ENCODE measurements at regions not wholly inside any gene's neighbourhood (a gene's known extent, or its start where the extent isn't known, plus 50 kb on each side); places are given as distances from the start of the nearest gene placed in this dataset.
A peak's percentile ranks its signal among the peaks of the same experiment; 100 is the strongest.
"Not testable (repeated sequence)": the region's sequence is repeated elsewhere in the genome, so short reads cannot be mapped to it uniquely, and the experiment has no call there.

DNA sequence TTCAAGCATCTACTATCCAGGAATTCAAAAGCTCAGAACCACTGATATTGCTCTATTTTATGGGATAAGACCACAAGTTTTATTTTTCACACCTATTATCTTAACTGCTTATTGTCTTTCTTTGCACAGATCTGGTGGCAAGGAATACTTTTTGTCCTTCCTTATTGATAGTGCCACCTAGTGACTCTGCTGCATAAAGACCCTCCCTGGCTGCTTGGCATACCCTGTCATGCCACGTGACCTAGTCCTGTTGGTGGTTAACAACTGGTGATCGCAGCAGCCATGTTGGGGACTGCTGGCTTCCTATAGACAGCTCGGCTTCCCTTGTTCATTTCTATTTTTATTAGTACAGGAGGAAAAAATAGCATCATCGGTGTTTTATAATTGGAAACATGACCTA lies 236.3 kb downstream of the MEX3B start:
- Mint-ChIP-seq H3K4me3 (no peak overlapping the region), H3K9me3 (peaks cover 0 to under 1% (median 0%) of the 10 kb centered on the region in 7 donors), H3K36me3 (no peaks in the 10 kb centered on the region), H3K4me1 (no peaks in the 10 kb centered on the region), H3K27me3 (no peaks in the 10 kb centered on the region), H3K27ac (no peak overlapping the region)
- H3K27me3 ChIP-seq (ENCODE audit: control insufficient read depth, insufficient read depth, low read length), result no peaks in the 10 kb centered on the region
- DNase-seq, result peak in 1 of 3 donors; percentile 10
- H3K4me1 ChIP-seq (ENCODE audit: control insufficient read depth, insufficient read depth, low read length, poor library complexity, severe bottlenecking), result no peaks in the 10 kb centered on the region
- H3K9me3 ChIP-seq (ENCODE audit: control insufficient read depth in 2 of 2, low read length in 2 of 2), result no peaks in the 10 kb centered on the region
- no peaks in the 10 kb centered on the region for H3K36me3 ChIP-seq (ENCODE audit: control insufficient read depth, insufficient read depth, low read length)
- no peak overlapping the region for H3K4me3 ChIP-seq (ENCODE audit: low read depth, low read length)
- no peak for ATAC-seq (ENCODE audit: low read depth in 2 of 2)
- no peak overlapping the region for H3K27ac ChIP-seq (ENCODE audit: insufficient read depth, low read length, poor library complexity, severe bottlenecking)

- H3K27ac ChIP-seq (ENCODE audit: insufficient read depth, low read length, poor library complexity, severe bottlenecking), result no peak overlapping the region
- no peak for ATAC-seq (ENCODE audit: low read depth in 2 of 2)
- H3K9me3 Mint-ChIP-seq, result peaks cover 0 to 5% (median 0%) of the 10 kb centered on the region in 7 donors
- H3K4me1 ChIP-seq (ENCODE audit: control insufficient read depth, insufficient read depth, low read length, poor library complexity, severe bottlenecking), result no peaks in the 10 kb centered on the region
- no peak for DNase-seq
- no peaks in the 10 kb centered on the region for H3K4me1 Mint-ChIP-seq
- no peaks in the 10 kb centered on the region for H3K27me3 Mint-ChIP-seq
- no peaks in the 10 kb centered on the region for H3K27me3 ChIP-seq (ENCODE audit: control insufficient read depth, insufficient read depth, low read length)
- H3K27ac Mint-ChIP-seq, result no peak overlapping the region
- no peaks in the 10 kb centered on the region for H3K36me3 ChIP-seq (ENCODE audit: control insufficient read depth, insufficient read depth, low read length)
- H3K4me3 ChIP-seq (ENCODE audit: low read depth, low read length), result no peak overlapping the region
- H3K4me3 Mint-ChIP-seq, result no peak overlapping the region
- H3K9me3 ChIP-seq (ENCODE audit: control insufficient read depth in 2 of 2, low read length in 2 of 2), result no peaks in the 10 kb centered on the region
- no peaks in the 10 kb centered on the region for H3K36me3 Mint-ChIP-seq
Measured at GRCh38 chr15:81807806-81808205, 238.0 kb downstream of the MEX3B start.

GRCh38 chr15:81807186-81807585 lies 238.6 kb downstream of the MEX3B start:
- no peak overlapping the region for H3K4me3 ChIP-seq (ENCODE audit: low read depth, low read length)
- H3K36me3 Mint-ChIP-seq, result no peaks in the 10 kb centered on the region
- H3K27me3 Mint-ChIP-seq, result no peaks in the 10 kb centered on the region
- no peak overlapping the region for H3K4me3 Mint-ChIP-seq
- peaks cover 0 to 5% (median 0%) of the 10 kb centered on the region in 7 donors for H3K9me3 Mint-ChIP-seq
- no peaks in the 10 kb centered on the region for H3K27me3 ChIP-seq (ENCODE audit: control insufficient read depth, insufficient read depth, low read length)
- H3K9me3 ChIP-seq (ENCODE audit: control insufficient read depth in 2 of 2, low read length in 2 of 2), result no peaks in the 10 kb centered on the region
- no peaks in the 10 kb centered on the region for H3K36me3 ChIP-seq (ENCODE audit: control insufficient read depth, insufficient read depth, low read length)
- no peak overlapping the region for H3K27ac ChIP-seq (ENCODE audit: insufficient read depth, low read length, poor library complexity, severe bottlenecking)
- ATAC-seq (ENCODE audit: low read depth in 2 of 2), result no peak
- no peaks in the 10 kb centered on the region for H3K4me1 ChIP-seq (ENCODE audit: control insufficient read depth, insufficient read depth, low read length, poor library complexity, severe bottlenecking)
- no peak overlapping the region for H3K27ac Mint-ChIP-seq
- DNase-seq, result no peak
- H3K4me1 Mint-ChIP-seq, result no peaks in the 10 kb centered on the region

DNA sequence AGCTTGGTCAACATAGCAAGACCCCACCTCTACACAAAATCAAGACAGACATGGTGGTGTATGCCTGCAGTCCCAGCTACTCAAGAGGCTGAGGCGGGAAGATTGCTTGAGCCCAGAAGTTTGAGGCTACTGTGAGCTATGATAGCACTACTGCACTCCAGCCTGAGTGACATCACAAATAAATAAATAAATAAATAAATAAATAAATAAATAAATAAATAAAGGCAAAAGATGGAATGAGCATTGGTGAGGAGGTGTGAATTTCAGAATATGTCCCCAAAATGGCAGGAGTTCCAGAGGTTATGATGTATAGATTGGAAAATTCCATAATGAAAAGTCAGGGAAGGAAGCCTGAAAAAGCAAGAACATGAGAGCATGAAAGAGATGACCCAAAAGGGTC lies 249.9 kb downstream of the MEX3B start:
- Histone ChIP-seq H3K27ac (ENCODE audit: insufficient read depth, low read length, poor library complexity, severe bottlenecking) (no peak overlapping the region), H3K9me3 (ENCODE audit: control insufficient read depth in 2 of 2, low read length in 2 of 2) (no peaks in the 10 kb centered on the region), H3K27me3 (ENCODE audit: control insufficient read depth, insufficient read depth, low read length) (no peaks in the 10 kb centered on the region), H3K36me3 (ENCODE audit: control insufficient read depth, insufficient read depth, low read length) (no peaks in the 10 kb centered on the region), H3K4me1 (ENCODE audit: control insufficient read depth, insufficient read depth, low read length, poor library complexity, severe bottlenecking) (no peaks in the 10 kb centered on the region), H3K4me3 (ENCODE audit: low read depth, low read length) (no peak overlapping the region)
- no peak overlapping the region for H3K27ac Mint-ChIP-seq
- ATAC-seq (ENCODE audit: low read depth in 2 of 2), result no peak
- no peak for DNase-seq
- H3K4me1 Mint-ChIP-seq, result no peaks in the 10 kb centered on the region
- no peak overlapping the region for H3K4me3 Mint-ChIP-seq
- no peaks in the 10 kb centered on the region for H3K27me3 Mint-ChIP-seq
- no peaks in the 10 kb centered on the region for H3K36me3 Mint-ChIP-seq
- H3K9me3 Mint-ChIP-seq, result peaks cover 0 to 3% (median 0%) of the 10 kb centered on the region in 7 donors

GRCh38 chr15:81792646-81793045 lies 253.2 kb downstream of the MEX3B start:
- no peak overlapping the region for H3K27ac ChIP-seq (ENCODE audit: insufficient read depth, low read length, poor library complexity, severe bottlenecking)
- Mint-ChIP-seq H3K36me3 (no peaks in the 10 kb centered on the region), H3K4me3 (no peak overlapping the region), H3K27me3 (no peaks in the 10 kb centered on the region), H3K4me1 (no peaks in the 10 kb centered on the region), H3K27ac (no peak overlapping the region), H3K9me3 (peaks cover 0 to 1% (median 0%) of the 10 kb centered on the region in 7 donors)
- ATAC-seq (ENCODE audit: low read depth in 2 of 2) (no peak), DNase-seq (no peak)
- no peaks in the 10 kb centered on the region for H3K36me3 ChIP-seq (ENCODE audit: control insufficient read depth, insufficient read depth, low read length)
- no peaks in the 10 kb centered on the region for H3K4me1 ChIP-seq (ENCODE audit: control insufficient read depth, insufficient read depth, low read length, poor library complexity, severe bottlenecking)
- H3K9me3 ChIP-seq (ENCODE audit: control insufficient read depth in 2 of 2, low read length in 2 of 2), result no peaks in the 10 kb centered on the region
- H3K4me3 ChIP-seq (ENCODE audit: low read depth, low read length), result no peak overlapping the region
- H3K27me3 ChIP-seq (ENCODE audit: control insufficient read depth, insufficient read depth, low read length), result no peaks in the 10 kb centered on the region

GRCh38 chr15:81791322-81791721 lies 254.5 kb downstream of the MEX3B start:
- H3K27ac ChIP-seq (ENCODE audit: insufficient read depth, low read length, poor library complexity, severe bottlenecking); H3K27me3 ChIP-seq (ENCODE audit: control insufficient read depth, insufficient read depth, low read length); H3K4me3 Mint-ChIP-seq; H3K27me3 Mint-ChIP-seq; H3K27ac Mint-ChIP-seq; H3K4me3 ChIP-seq (ENCODE audit: low read depth, low read length); DNase-seq; H3K36me3 ChIP-seq (ENCODE audit: control insufficient read depth, insufficient read depth, low read length); H3K9me3 Mint-ChIP-seq; ATAC-seq (ENCODE audit: low read depth in 2 of 2); H3K36me3 Mint-ChIP-seq; H3K9me3 ChIP-seq (ENCODE audit: control insufficient read depth in 2 of 2, low read length in 2 of 2); H3K4me1 ChIP-seq (ENCODE audit: control insufficient read depth, insufficient read depth, low read length, poor library complexity, severe bottlenecking); H3K4me1 Mint-ChIP-seq: not testable (repeated sequence)

DNA sequence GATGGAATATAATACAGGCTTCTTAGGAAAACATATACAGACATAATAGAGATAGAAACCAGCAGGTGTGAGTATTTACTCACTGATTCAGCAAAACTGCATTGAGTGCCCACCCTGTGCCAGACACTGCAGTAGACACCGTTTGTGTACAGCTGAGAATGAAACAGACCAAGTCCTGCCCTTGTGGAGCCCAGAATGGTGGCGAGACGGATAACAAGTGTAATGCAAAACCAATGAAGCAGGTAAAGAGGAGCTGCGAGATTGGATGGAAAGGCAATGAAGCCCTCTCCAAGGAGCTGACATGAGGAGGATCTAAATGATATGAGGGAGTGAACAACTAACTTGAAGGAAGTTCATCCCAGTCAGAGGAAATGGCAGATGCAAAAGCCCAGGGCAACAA lies 256.4 kb downstream of the MEX3B start:
- no peaks in the 10 kb centered on the region for H3K4me1 ChIP-seq (ENCODE audit: control insufficient read depth, insufficient read depth, low read length, poor library complexity, severe bottlenecking)
- DNase-seq, result no peak
- H3K27ac Mint-ChIP-seq, result no peak overlapping the region
- H3K27ac ChIP-seq (ENCODE audit: insufficient read depth, low read length, poor library complexity, severe bottlenecking), result no peak overlapping the region
- no peak overlapping the region for H3K4me3 ChIP-seq (ENCODE audit: low read depth, low read length)
- no peaks in the 10 kb centered on the region for H3K27me3 Mint-ChIP-seq
- H3K4me3 Mint-ChIP-seq, result no peak overlapping the region
- H3K36me3 ChIP-seq (ENCODE audit: control insufficient read depth, insufficient read depth, low read length), result no peaks in the 10 kb centered on the region
- H3K4me1 Mint-ChIP-seq, result no peaks in the 10 kb centered on the region
- no peaks in the 10 kb centered on the region for H3K36me3 Mint-ChIP-seq
- no peaks in the 10 kb centered on the region for H3K9me3 Mint-ChIP-seq
- no peaks in the 10 kb centered on the region for H3K27me3 ChIP-seq (ENCODE audit: control insufficient read depth, insufficient read depth, low read length)
- ATAC-seq (ENCODE audit: low read depth in 2 of 2), result no peak
- H3K9me3 ChIP-seq (ENCODE audit: control insufficient read depth in 2 of 2, low read length in 2 of 2), result no peaks in the 10 kb centered on the region

DNA sequence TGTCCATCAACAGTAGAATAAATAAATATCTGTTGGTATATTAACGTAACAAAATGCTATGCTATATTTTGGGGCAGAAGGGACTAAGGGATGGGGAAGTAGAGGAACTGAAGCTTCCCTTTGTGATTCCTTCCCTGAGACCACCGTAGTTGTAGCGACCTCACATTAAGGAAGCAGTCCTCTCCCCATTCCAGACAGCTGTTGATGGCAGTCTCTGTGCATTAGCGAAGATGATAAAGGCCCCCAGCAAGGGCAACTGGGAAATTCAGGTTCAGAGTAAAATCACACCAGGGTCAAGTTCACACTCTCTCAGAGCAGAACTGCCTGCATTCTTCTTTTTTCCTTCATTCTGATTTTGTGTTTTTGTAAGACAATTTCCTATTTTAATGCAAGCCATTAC lies 259.0 kb downstream of the MEX3B start:
- DNase-seq, result no peak
- peaks cover 0 to 2% (median 0%) of the 10 kb centered on the region in 7 donors for H3K9me3 Mint-ChIP-seq
- H3K27ac ChIP-seq (ENCODE audit: insufficient read depth, low read length, poor library complexity, severe bottlenecking), result no peak overlapping the region
- H3K4me3 ChIP-seq (ENCODE audit: low read depth, low read length), result no peak overlapping the region
- H3K9me3 ChIP-seq (ENCODE audit: control insufficient read depth in 2 of 2, low read length in 2 of 2), result no peaks in the 10 kb centered on the region
- H3K4me1 ChIP-seq (ENCODE audit: control insufficient read depth, insufficient read depth, low read length, poor library complexity, severe bottlenecking), result no peaks in the 10 kb centered on the region
- H3K4me1 Mint-ChIP-seq, result no peaks in the 10 kb centered on the region
- no peaks in the 10 kb centered on the region for H3K36me3 ChIP-seq (ENCODE audit: control insufficient read depth, insufficient read depth, low read length)
- no peaks in the 10 kb centered on the region for H3K27me3 ChIP-seq (ENCODE audit: control insufficient read depth, insufficient read depth, low read length)
- H3K36me3 Mint-ChIP-seq, result no peaks in the 10 kb centered on the region
- H3K27ac Mint-ChIP-seq, result no peak overlapping the region
- no peak for ATAC-seq (ENCODE audit: low read depth in 2 of 2)
- no peak overlapping the region for H3K4me3 Mint-ChIP-seq
- H3K27me3 Mint-ChIP-seq, result no peaks in the 10 kb centered on the region
